HG02623 (cell line): ENCODE measurements at regions not wholly inside any gene's neighbourhood (a gene's known extent, or its start where the extent isn't known, plus 50 kb on each side); places are given as distances from the start of the nearest gene placed in this dataset.
A peak's percentile ranks its signal among the peaks of the same experiment; 100 is the strongest.

Experiments used
- ATAC-seq: cut with Tn5 transposase; IDR thresholded peaks from one replicate; pipeline ENCODE4 v1.9.1; 2021; ENCODE audit warnings: moderate library complexity; ENCODE audit not compliant: unreplicated experiment

- ATAC-seq, result no peak
These were observed 131.2 kb upstream of the CYP1B1 start for GRCh38 chr2:38207168-38207567.

GRCh38 chr2:38203446-38203810, 127.5 kb upstream of the CYP1B1 start:
- ATAC-seq, result no peak

- ATAC-seq, result no peak
These were observed 126.9 kb upstream of the CYP1B1 start for GRCh38 chr2:38202713-38203445.

DNA sequence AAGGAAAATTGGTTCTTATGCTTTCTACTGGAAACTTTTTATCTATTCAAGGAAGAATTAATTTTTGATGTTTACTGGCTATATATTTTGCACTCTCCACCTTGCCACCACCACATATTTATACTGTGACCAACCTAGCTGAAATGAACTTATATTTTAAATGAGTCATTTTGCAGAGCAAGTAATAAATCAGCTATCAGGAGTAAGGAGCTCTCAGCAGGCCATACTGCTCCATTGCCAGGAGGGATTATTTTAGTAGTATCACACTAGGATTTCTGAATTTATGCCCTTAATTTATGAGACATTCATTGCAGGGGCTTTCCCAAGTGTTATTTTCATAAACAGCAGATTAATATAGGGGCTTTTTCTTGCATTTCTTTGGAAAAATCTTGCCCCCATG, 125.8 kb upstream of the CYP1B1 start:
- ATAC-seq, result no peak

GRCh38 chr2:38200598-38200997, 124.6 kb upstream of the CYP1B1 start:
- no peak for ATAC-seq

GRCh38 chr2:38199127-38199526, 123.2 kb upstream of the CYP1B1 start:
- ATAC-seq, result no peak

DNA sequence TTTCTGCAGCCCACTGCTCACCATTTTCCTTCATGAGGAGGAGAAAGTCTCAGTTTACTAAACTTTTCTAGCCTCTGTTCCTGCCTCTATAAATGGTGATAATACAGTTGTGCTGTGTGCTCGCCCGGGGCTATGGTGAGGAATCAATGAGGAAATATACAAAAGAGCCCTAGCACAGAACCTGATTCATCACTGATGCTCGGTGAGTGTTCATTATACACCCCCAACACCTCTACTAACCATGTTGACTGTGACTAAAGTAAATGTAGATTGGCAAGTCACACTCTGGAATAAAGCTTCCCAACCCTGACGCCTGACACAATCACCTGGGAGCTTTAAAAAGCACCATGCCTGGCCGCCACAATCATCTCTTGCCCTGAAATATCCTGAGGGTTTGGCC, 118.8 kb upstream of the CYP1B1 start:
- ATAC-seq, result no peak

- no peak for ATAC-seq
These were observed 117.0 kb upstream of the CYP1B1 start for GRCh38 chr2:38192976-38193375.

- no peak for ATAC-seq
These were observed 116.1 kb upstream of the CYP1B1 start for GRCh38 chr2:38192046-38192445.

GRCh38 chr2:38191516-38191915, 115.6 kb upstream of the CYP1B1 start:
- ATAC-seq, result no peak

- no peak for ATAC-seq
These were observed 114.7 kb upstream of the CYP1B1 start for GRCh38 chr2:38190542-38191218.

- ATAC-seq, result no peak
These were observed 111.6 kb upstream of the CYP1B1 start for GRCh38 chr2:38187541-38188011.

GRCh38 chr2:38185012-38185491, 109.1 kb upstream of the CYP1B1 start:
- ATAC-seq, result peak; percentile 95

GRCh38 chr2:38182492-38183003, 106.6 kb upstream of the CYP1B1 start:
- no peak for ATAC-seq

- no peak for ATAC-seq
These were observed 106.0 kb upstream of the CYP1B1 start for GRCh38 chr2:38181806-38182491.

GRCh38 chr2:38180754-38181153, 104.8 kb upstream of the CYP1B1 start:
- ATAC-seq, result no peak

DNA sequence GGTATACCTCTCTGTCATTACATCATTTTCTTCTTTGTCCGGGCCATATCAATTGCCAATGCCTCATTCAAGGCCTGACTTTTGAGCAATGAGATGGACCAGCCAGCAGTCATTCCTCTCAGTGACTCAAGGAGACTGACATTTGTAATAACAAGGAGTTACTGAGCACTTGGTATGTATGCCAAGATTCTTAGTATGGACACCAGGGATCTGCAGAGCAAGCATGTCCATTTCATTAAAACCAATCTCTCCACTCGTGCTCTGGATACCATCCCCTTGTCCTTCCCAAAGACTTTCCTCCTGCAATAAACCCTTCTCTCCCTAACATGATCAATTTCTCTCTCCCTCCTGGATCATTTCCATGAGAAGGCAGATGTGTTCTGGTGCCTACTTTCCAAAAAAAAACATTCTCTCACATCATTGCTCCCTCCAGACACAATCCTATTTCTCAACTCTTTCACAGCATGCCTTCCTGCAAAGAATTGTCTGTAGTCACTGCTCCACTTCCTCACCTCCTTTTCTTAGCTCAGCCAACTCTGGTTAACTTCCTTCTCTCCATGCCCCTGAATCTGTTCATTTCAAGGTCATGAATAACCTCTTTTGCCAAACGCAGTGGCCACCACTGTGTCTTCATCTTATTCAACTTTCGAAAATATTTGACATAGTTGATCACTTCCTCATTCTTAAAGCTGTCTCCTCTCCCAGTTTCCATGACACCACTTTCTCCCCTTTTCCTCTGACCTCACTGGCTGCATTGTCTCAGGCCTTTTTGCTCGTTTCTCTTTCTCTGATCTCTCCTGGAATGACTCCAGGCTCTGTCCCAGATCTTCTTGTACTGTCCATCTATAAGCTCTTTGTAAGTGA, 102.8 kb upstream of the CYP1B1 start:
- ATAC-seq, result peak; percentile 75

DNA sequence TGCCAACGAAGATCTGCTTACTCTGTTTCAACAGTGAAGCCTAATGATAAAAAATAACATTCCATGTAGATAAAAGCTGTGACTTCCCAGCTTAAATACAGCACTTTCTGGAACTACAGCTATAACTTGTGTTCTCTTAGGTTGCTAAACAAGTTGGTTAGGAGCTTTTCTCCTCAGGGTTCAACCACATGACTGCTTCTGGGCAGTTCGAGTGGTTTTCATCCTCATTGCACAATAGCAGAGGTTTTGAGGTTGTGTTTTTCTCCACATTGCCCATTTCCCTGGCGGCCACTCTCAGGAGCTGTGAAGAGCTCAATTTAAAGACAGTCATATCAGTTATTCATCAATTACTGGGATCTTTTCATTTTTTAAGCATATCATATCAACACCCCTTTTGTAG, 102.2 kb upstream of the CYP1B1 start:
- ATAC-seq, result no peak

DNA sequence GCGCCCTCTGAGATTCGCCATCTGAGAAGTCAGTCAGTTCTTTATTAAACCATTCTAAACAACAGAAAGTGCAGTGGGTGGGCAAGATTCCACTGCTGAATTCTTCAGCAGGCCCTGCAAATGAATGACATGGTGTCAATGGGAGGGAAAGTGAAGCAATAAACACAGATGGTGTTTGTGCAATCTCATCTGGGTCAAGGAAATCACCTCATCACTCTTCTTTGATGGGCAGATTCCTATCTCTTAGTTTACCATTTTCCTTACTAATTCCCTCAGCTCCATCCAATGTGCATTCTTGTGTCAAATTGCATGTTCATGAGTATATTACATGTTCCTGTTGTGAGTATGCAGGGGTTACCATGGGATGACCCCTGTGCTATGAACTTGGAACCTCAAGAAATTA, 100.7 kb upstream of the CYP1B1 start:
- no peak for ATAC-seq

- no peak for ATAC-seq
These were observed 98.9 kb upstream of the CYP1B1 start for GRCh38 chr2:38174646-38175423.
